SK-MEL-5 (cell line): ENCODE measurements at regions not wholly inside any gene's neighbourhood (a gene's known extent, or its start where the extent isn't known, plus 50 kb on each side); places are given as distances from the start of the nearest gene placed in this dataset.
"Not testable (repeated sequence)": the region's sequence is repeated elsewhere in the genome, so short reads cannot be mapped to it uniquely, and the experiment has no call there.

ENCODE experiments used
- DNase-seq: peaks from one replicate; pipeline ENCODE4 v3.0.0-alpha.2; 2016; ENCODE audit warnings: low read depth, low spot score
- in situ Hi-C: cut with HindIII; loops from 2 replicates; pipeline ENCODE4 v1.10.0; 2016; ENCODE audit warnings: low sequenced_read_pairs, high pct_unique_total_duplicates, low pct_unique_long_range_greater_than_20kb

- no peak for DNase-seq
- in situ Hi-C loops = no loop called here
Measured at GRCh38 chr7:25575634-25576033, 347.3 kb upstream of the NPVF start.

- no peak for DNase-seq
- in situ Hi-C loops = no loop called here
Measured at GRCh38 chr7:25578991-25579777, 350.9 kb upstream of the NPVF start.

GRCh38 chr7:25579778-25580075, 351.4 kb upstream of the NPVF start:
- in situ Hi-C loops = no loop called here
- DNase-seq = no peak

DNA sequence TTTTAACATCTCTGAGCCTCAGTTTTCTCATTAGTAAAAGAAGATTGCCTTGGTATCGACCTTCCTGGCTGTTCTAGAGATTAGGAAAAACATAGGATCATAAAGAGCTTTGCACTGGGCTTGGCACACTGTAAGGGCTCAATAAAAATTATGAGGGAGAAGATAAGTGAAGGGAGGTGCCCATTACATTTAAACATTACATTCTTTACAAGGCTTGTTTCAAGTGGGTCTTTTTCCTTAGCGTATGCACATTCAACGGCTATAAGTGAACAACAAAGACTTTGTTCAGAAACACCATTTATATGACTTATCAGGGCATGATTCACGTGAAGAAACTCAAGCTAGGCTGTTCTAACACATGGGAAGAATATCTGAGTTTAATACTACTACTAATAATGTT, 351.9 kb upstream of the NPVF start:
- peak; percentile 47 for DNase-seq
- in situ Hi-C loops = no loop called here

DNA sequence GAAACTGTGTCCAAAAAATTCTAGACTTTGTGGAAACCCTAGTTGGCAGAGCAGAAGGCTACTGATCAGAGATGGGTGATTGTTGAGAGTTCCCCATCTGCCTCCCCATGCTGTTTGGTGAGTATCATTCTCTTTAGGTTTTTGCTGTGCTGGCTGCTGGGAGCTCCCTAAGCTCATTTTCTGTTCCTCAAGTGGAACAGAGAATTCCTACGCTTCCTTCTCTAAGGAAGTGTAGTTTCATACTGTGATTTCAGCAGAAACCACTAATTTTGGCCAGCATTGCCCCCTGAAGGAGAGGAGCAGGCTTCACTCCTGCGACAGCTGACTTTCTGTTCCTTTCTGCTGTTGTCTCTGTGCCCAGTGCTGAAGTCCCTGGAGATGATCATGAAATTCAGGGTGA, 355.3 kb upstream of the NPVF start:
- DNase-seq = no peak
- in situ Hi-C loops = no loop called here

DNA sequence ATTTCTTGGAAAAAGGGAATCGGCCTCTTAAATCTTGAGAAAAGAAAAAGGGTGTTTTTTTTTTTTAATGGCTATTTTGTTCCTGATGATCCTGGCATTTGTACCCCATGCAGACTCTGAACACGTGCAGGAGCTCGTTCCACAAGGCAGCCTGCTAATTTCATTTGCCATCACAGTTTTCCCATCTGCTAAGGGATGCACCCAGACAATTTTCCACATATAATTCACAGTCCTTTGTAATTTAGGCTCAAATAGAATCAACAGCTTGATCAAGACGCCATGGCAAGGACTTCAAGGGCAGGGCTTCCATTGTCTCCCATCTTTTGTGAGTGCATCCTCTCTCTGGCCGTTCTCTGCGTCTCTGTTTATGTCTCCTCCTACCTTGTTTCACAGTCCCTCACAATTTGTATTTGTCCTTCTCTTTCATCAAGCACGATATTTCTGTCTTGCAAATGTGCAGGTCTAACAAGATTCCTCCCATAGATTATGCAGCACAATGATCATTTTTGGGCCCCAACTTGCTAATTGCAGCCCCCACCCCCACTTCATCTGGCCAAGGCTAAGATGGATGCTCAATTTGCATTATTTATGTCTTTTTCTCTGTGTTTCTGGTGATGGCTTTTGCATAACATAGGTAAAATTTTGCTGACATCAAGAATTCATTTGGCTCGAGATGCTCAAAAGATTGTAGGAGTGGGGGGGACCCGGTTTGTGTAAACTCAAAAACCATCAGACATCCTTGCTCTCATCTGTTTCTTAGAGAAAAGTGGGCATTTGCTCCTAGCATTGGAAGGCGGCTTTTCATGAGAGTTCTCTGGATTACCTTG, 356.0 kb upstream of the NPVF start:
- in situ Hi-C loops = no loop called here

DNA sequence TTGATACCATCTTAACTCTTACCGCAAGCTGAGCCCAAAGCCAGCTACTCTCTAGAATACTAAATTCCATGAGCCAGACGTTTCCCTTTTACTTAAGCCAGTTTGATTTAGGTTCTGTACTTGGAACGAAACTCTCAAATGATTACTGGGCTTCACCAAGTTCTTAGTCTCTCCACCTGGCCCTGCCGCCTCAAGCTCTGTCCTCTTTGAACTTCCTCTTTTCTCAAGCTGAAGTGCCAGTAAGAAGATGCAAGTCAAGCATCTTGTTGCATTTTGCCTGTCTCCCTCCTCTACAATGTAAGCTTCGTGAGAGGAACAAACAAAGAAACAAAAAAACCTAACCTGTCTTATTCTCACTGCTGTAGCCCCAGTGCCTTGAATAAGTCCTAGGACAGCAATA, 358.2 kb upstream of the NPVF start:
- no peak for DNase-seq
- in situ Hi-C loops = no loop called here

More for the DNA sequence above, 356.0 kb upstream of the NPVF start:
- DNase-seq = no peak

GRCh38 chr7:25594122-25594521, 365.8 kb upstream of the NPVF start:
- in situ Hi-C loops = no loop called here

DNA sequence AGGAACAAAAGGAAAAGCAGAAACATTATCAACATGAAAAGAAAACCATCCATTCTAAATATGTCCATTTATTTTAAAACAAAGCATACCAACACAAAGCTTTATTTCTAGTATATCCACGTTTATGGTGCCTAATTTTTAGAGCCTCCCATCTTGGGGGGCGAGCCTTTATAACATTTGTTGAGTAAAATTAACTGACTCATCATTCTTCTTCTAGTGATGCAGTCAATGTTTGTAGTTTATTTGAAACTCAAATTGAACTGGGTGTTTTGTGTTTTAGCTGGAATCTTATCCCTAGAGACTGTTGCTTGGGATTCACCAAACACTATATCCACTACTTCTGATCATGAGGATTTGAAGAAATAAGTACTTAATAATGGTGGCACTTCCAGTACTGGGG, 366.4 kb upstream of the NPVF start:
- in situ Hi-C loops = no loop called here
- no peak for DNase-seq

More at GRCh38 chr7:25594122-25594521, 365.8 kb upstream of the NPVF start:
- no peak for DNase-seq

DNA sequence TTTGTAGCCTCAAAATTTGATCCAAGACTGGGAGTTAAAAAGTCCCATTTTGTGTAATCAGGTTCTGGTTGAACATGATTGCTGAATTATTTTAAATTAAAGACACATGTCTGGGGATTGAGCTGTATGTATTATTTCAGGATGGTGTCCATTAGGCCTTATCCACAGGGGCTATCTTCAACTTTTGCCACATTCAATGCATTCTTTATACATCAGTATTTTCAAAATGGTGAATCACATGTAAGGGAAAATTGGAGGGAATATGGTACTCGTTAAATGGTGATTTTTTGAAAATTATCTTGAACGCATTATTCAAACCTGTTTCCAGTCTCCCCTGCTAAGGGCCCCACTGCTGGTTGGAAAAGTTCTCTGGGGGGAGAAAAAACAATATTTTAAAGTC, 367.7 kb upstream of the NPVF start:
- in situ Hi-C loops = no loop called here
- DNase-seq = no peak

- DNase-seq = no peak
- in situ Hi-C loops = no loop called here
Measured at GRCh38 chr7:25596443-25596842, 368.2 kb upstream of the NPVF start.

DNA sequence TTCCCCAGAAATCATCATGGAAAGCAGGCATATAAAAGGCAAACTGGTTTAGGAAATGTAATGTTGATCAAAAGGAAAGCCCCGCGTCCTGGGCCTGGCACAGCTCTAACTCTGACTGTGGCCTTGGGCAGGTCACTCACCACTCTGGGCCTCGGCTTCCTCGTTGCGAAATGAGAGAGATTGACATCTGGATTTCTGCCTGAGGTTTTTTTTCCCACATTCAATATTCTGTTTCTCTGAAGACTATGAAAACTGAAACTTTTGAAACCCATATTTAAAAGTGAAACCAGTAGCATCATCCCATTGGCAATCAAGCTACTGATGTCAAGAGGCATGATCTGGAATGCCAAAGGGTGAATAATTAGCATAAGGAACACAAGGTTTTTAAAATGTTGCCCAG, 369.7 kb upstream of the NPVF start:
- DNase-seq = peak; percentile 54

DNA sequence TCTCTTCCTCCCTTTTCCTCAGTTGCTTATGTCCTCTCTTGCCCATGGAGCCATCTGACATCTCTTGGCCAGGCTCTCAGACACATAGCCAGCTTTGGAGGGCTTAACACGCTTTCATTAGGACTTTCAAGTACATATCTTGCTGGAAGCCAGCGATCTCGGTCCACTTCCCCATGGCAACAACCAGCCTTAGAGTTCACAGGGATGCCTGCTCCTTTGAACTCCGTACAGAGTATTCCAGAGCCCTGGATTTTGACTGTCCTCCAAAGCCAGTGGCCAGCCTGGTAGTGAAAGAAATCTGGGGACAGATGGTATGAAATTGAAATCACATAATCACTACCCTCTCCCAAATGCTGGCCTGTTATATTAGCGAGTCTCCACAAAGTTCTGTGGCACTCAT, 370.5 kb upstream of the NPVF start:
- in situ Hi-C loops = no loop called here
- no peak for DNase-seq

More for the DNA sequence above, 369.7 kb upstream of the NPVF start:
- in situ Hi-C loops = no loop called here

DNA sequence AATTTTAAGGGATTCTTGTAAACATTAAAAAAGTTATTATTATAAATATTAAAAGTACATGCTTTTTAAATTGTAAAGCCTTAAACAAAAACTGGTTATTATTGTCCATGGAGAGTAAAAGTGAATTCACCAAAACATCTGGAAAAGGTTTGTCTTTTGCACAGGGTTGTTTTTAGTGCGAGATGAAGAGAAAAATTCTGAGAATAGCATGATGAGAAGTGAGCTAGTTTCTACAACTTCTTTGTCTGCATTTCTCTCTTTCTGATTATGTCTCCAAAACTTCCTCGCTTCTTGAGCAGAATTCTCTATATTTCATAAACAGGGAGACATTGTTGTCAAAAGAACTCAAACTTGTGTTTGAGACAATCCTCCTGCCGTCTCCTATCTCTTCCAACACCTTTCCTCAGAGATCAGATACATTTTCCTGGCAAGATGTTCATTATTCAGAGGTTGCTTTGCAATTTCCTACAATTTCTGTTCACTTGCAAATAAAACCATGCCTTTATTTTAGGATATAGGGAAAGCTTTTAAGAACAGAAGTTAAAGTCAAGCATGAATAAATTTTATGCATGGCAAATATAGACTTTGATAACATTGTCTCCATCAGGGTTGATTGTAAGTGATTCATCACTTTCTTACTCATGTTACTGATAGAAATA, 372.1 kb upstream of the NPVF start:
- no peak for DNase-seq
- in situ Hi-C loops = no loop called here

DNA sequence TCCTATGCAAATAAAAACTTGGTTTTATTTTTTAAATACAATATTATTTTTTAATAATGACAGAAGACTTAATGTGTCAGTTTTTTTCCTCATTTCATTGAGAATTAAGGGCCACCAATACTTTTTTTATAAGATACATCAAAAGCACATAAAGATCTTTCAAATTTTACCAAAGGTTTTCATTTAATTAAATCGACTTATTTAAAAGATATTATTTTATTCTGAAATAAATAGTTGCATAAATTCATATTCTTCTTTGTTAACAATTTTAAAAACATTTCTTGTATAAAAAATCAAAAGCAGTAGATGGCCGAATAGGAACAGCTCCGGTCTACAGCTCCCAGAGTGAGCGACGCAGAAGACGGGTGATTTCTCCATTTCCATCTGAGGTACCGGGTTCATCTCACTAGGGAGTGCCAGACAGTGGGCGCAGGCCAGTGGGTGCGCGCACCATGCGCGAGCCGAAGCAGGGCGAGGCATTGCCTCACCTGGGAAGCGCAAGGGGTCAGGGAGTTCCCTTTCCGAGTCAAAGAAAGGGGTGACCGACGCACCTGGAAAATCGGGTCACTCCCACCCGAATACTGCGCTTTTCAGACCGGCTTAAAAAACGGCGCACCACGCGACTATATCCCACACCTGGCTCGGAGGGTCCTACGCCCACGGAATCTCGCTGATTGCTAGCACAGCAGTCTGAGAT, 374.6 kb upstream of the NPVF start:
- DNase-seq, in situ Hi-C loops: not testable (repeated sequence)

DNA sequence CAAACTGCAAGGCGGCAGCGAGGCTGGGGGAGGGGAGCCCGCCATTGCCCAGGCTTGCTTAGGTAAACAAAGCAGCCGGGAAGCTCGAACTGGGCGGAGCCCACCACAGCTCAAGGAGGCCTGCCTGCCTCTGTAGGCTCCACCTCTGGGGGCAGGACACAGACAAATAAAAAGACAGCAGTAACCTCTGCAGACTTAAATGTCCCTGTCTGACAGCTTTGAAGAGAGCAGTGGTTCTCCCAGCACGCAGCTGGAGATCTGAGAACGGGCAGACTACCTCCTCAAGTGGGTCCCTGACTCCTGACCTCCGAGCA, 375.1 kb upstream of the NPVF start:
- in situ Hi-C loops = not testable (repeated sequence)

DNA sequence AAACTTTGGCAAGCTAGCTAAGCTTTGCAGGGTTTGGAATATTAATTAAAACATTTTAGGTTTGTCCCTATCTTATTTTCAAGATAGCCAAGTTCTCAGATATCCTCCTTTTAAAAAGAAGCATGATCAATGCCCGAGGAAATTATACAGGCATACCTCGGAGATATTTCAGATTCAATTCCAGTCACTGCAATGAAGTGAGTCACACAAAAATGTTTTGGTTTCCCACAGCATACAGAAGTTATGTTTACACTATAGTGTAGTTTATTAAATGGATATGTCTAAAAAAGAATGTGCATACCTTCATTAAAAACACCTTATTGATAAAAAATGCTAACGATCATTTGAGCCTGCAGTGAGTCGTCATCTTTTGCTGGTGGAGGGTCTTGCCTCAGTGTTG, 382.9 kb upstream of the NPVF start:
- no peak for DNase-seq
- in situ Hi-C loops = no loop called here

More for the DNA sequence above, 375.1 kb upstream of the NPVF start:
- DNase-seq = not testable (repeated sequence)

GRCh38 chr7:25613912-25614311, 385.6 kb upstream of the NPVF start:
- in situ Hi-C loops = no loop called here
- no peak for DNase-seq
